ENCODE measurements at regions not wholly inside any gene's neighbourhood (a gene's known extent, or its start where the extent isn't known, plus 50 kb on each side); places are given as distances from the start of the nearest gene placed in this dataset.

GRCh38 chr7:118657391-118658005 lies 433.0 kb downstream of the ANKRD7 start:
- intact Hi-C loops (cut with micrococcal nuclease), result no loop called here
- DNase-seq, result no peak
- no peak overlapping the region for H3K4me3 ChIP-seq
- H3K27ac ChIP-seq (replicated peaks), result no peak overlapping the region
- no peaks in the 10 kb centered on the region for H3K27me3 ChIP-seq (ENCODE audit: low read depth)
- H3K4me1 ChIP-seq, result no peaks in the 10 kb centered on the region
- TF ChIP-seq CTCF (IDR thresholded peaks at IDR 0.05; ENCODE audit: borderline replicate concordance), result no peak
- no peaks in the 10 kb centered on the region for H3K36me3 ChIP-seq
- no peaks in the 10 kb centered on the region for H3K9me3 ChIP-seq (replicated peaks)

GRCh38 chr7:118662266-118662665 lies 437.8 kb downstream of the ANKRD7 start:
- no peaks in the 10 kb centered on the region for H3K36me3 ChIP-seq
- intact Hi-C loops (cut with micrococcal nuclease), result no loop called here
- no peak for TF ChIP-seq CTCF (IDR thresholded peaks at IDR 0.05; ENCODE audit: borderline replicate concordance)
- H3K4me3 ChIP-seq, result no peak overlapping the region
- no peak for DNase-seq
- no peaks in the 10 kb centered on the region for H3K9me3 ChIP-seq (replicated peaks)
- no peak overlapping the region for H3K27ac ChIP-seq (replicated peaks)
- H3K4me1 ChIP-seq, result no peaks in the 10 kb centered on the region
- H3K27me3 ChIP-seq (ENCODE audit: low read depth), result no peaks in the 10 kb centered on the region

GRCh38 chr7:118664498-118664897 lies 440.0 kb downstream of the ANKRD7 start:
- no peak overlapping the region for H3K4me3 ChIP-seq
- no peaks in the 10 kb centered on the region for H3K9me3 ChIP-seq (replicated peaks)
- no peaks in the 10 kb centered on the region for H3K27me3 ChIP-seq (ENCODE audit: low read depth)
- intact Hi-C loops (cut with micrococcal nuclease), result no loop called here
- no peak for TF ChIP-seq CTCF (IDR thresholded peaks at IDR 0.05; ENCODE audit: borderline replicate concordance)
- H3K4me1 ChIP-seq, result no peaks in the 10 kb centered on the region
- DNase-seq, result no peak
- H3K36me3 ChIP-seq, result no peaks in the 10 kb centered on the region
- H3K27ac ChIP-seq (replicated peaks), result no peak overlapping the region

GRCh38 chr7:118671149-118671548 lies 446.6 kb downstream of the ANKRD7 start:
- H3K4me1 ChIP-seq, result no peaks in the 10 kb centered on the region
- no peak overlapping the region for H3K4me3 ChIP-seq
- no peak for TF ChIP-seq CTCF (IDR thresholded peaks at IDR 0.05; ENCODE audit: borderline replicate concordance)
- no peaks in the 10 kb centered on the region for H3K9me3 ChIP-seq (replicated peaks)
- no peak overlapping the region for H3K27ac ChIP-seq (replicated peaks)
- DNase-seq, result no peak
- intact Hi-C loops (cut with micrococcal nuclease), result no loop called here
- no peaks in the 10 kb centered on the region for H3K27me3 ChIP-seq (ENCODE audit: low read depth)
- no peaks in the 10 kb centered on the region for H3K36me3 ChIP-seq

- TF ChIP-seq CTCF (IDR thresholded peaks at IDR 0.05; ENCODE audit: borderline replicate concordance), result no peak
Observed at GRCh38 chr7:118684796-118685195, 460.3 kb downstream of the ANKRD7 start.

More at GRCh38 chr7:118684796-118685195, 460.3 kb downstream of the ANKRD7 start:
- no peak for DNase-seq
- Histone ChIP-seq H3K27ac (replicated peaks) (no peak overlapping the region), H3K9me3 (replicated peaks) (no peaks in the 10 kb centered on the region), H3K4me3 (no peak overlapping the region), H3K27me3 (ENCODE audit: low read depth) (no peaks in the 10 kb centered on the region), H3K4me1 (no peaks in the 10 kb centered on the region), H3K36me3 (no peaks in the 10 kb centered on the region)
- intact Hi-C loops (cut with micrococcal nuclease), result no loop called here
